Ectodermal cell (in vitro differentiated cells): ENCODE measurements at regions not wholly inside any gene's neighbourhood (a gene's known extent, or its start where the extent isn't known, plus 50 kb on each side); places are given as distances from the start of the nearest gene placed in this dataset.
"Not testable (repeated sequence)": the region's sequence is repeated elsewhere in the genome, so short reads cannot be mapped to it uniquely, and the experiment has no call there.

Experiments used
- H3K27ac ChIP-seq: 2 replicates; pipeline ENCODE4 v1.7.0; 2013; ENCODE audit warnings: mild to moderate bottlenecking, low read depth, low read length; ENCODE audit not compliant: insufficient read depth, poor library complexity, severe bottlenecking
- H3K27me3 ChIP-seq: 2 replicates; pipeline ENCODE4 v1.7.0; 2013; ENCODE audit warnings: mild to moderate bottlenecking, low read length; ENCODE audit not compliant: insufficient read depth, control insufficient read depth, poor library complexity, severe bottlenecking
- H3K36me3 ChIP-seq: one replicate; pipeline ENCODE4 v1.7.0; 2013; ENCODE audit warnings: low read length; ENCODE audit not compliant: control insufficient read depth, insufficient read depth
- H3K4me1 ChIP-seq: one replicate; pipeline ENCODE4 v1.7.0; 2013; ENCODE audit warnings: low read length; ENCODE audit not compliant: control insufficient read depth, insufficient read depth
- H3K4me3 ChIP-seq: 2 replicates; pipeline ENCODE4 v1.7.0; 2013; ENCODE audit warnings: low read depth, low read length, control low read depth; ENCODE audit not compliant: insufficient read depth
- H3K9me3 ChIP-seq: 2 replicates; pipeline ENCODE4 v1.7.0; 2013; ENCODE audit warnings: mild to moderate bottlenecking, low read length, moderate library complexity; ENCODE audit not compliant: control insufficient read depth
- WGBS, 2 experiments: methylation state at CpG; one replicate each; pipeline ENCODE4 v1.1.7; 2013; ENCODE audit warnings: missing lambda C conversion rate in 2 of 2; 5-methylcytosine and 5-hydroxymethylcytosine counted together

DNA sequence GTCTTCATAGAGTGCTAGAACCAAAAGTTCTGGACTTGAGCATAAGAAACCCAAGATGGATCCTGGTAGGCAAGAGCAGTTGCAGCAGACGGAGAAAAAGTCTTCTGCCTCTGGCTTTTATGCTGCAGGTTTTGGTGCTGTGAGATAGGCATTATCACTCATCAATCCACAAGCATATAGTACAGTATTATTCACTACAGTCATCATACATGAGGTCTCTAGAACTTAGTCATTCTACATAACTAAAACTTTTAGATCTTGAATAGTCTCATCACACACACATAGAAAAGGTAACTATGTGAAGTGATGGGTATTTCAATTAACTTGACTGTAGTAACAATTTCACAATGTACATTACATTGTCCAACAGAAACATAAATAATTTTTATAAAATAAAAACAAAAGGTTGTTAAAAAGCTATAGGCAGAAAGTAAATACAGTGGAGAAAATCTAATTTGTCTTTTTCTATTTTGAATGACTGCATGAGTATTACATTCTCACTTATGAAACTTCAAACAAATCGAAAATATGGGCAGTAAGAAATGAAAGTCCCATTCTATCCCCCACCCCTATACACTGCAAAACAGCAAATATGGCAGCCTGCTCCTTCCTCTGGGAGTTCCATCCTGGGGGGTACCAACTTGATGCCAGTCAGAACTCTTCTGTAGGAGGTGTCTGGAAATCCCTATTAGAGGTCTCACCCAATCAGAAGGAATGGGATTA is 534.3 kb upstream of the ACVR2A start:
- no peaks in the 10 kb centered on the region for H3K27me3 ChIP-seq
- no peaks in the 10 kb centered on the region for H3K36me3 ChIP-seq
- 97 to 100% methylated on average over 2 of the region's 2 CpGs for WGBS, 2 experiments
- no peak overlapping the region for H3K4me3 ChIP-seq
- H3K4me1 ChIP-seq = no peaks in the 10 kb centered on the region
- no peak overlapping the region for H3K27ac ChIP-seq
- H3K9me3 ChIP-seq = no peaks in the 10 kb centered on the region

GRCh38 chr2:147297820-147298219 is 547.0 kb upstream of the ACVR2A start:
- H3K4me3 ChIP-seq = no peak overlapping the region
- no peaks in the 10 kb centered on the region for H3K36me3 ChIP-seq
- H3K27ac ChIP-seq = no peak overlapping the region
- no peaks in the 10 kb centered on the region for H3K27me3 ChIP-seq
- no peaks in the 10 kb centered on the region for H3K4me1 ChIP-seq
- whole genome bisulfite sequencing, 2 experiments = 85 to 98% methylated on average over 2 to 3 of the region's 3 CpGs
- no peaks in the 10 kb centered on the region for H3K9me3 ChIP-seq

DNA sequence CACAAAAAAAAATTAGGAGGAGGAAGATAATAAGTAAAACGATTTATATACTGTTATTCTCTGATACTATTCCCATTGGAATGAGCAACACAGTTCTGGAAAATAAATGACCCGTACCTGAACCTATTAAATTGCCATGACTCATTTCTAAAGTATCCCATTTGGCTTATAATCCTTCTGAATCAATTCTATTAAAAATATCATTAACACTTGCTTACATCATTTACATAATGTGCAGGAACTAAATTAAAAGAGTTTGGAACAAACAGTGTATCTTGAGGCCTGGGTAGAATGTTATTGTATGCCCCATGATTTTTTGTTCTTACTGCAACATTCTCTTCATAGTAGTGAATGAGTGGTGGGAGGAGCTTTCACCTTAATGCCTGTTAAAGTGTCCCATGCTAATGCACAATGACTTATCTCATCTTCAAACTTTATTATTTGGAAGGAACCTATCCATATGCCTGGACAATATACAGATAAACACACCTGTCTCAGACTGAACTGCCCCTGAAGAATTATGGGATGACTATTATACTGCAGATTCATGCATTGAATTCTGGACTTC is 549.9 kb upstream of the ACVR2A start:
- whole genome bisulfite sequencing, 2 experiments = 85 to 96% methylated on average over 2 of the region's 2 CpGs
- Histone ChIP-seq H3K9me3 (no peaks in the 10 kb centered on the region), H3K36me3 (no peaks in the 10 kb centered on the region), H3K4me3 (no peak overlapping the region), H3K27me3 (no peaks in the 10 kb centered on the region), H3K4me1 (no peaks in the 10 kb centered on the region), H3K27ac (no peak overlapping the region)

GRCh38 chr2:147293991-147294824 is 550.6 kb upstream of the ACVR2A start:
- Histone ChIP-seq H3K9me3 (no peaks in the 10 kb centered on the region), H3K4me1 (no peaks in the 10 kb centered on the region), H3K36me3 (no peaks in the 10 kb centered on the region), H3K4me3 (no peak overlapping the region), H3K27ac (no peak overlapping the region), H3K27me3 (no peaks in the 10 kb centered on the region)
- 90 to 97% methylated on average over 4 of the region's 4 CpGs for WGBS, 2 experiments

DNA sequence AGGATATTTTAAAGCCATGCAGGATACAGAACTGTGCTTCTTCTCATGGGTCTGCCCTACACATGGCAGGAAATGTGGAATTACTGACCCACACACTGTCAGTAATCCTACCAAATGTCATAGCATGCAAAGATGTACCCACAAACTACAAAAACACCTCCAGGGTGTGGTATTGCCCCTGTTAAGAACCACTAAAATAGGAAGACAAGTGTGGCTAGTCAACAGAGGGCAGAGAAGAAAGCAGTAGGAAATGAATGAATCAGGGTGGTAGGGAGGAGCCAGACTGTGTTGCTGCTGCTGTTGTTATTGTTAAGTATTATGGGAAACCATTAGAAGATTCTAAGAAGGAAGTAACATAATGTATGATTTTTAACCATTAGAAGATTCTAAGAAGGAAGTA is 556.7 kb upstream of the ACVR2A start:
- H3K27me3 ChIP-seq = no peaks in the 10 kb centered on the region
- no peaks in the 10 kb centered on the region for H3K9me3 ChIP-seq
- H3K4me3 ChIP-seq = no peak overlapping the region
- no peaks in the 10 kb centered on the region for H3K4me1 ChIP-seq
- no peak overlapping the region for H3K27ac ChIP-seq
- no peaks in the 10 kb centered on the region for H3K36me3 ChIP-seq

GRCh38 chr2:147275943-147276342 is 568.9 kb upstream of the ACVR2A start:
- WGBS, 2 experiments = 89 to 91% methylated on average over 6 of the region's 6 CpGs
- H3K36me3 ChIP-seq = no peaks in the 10 kb centered on the region
- H3K27ac ChIP-seq = no peak overlapping the region
- H3K4me1 ChIP-seq = no peaks in the 10 kb centered on the region
- H3K4me3 ChIP-seq = no peak overlapping the region
- H3K9me3 ChIP-seq = no peaks in the 10 kb centered on the region
- H3K27me3 ChIP-seq = no peaks in the 10 kb centered on the region

- Histone ChIP-seq H3K4me1 (no peaks in the 10 kb centered on the region), H3K9me3 (peaks cover 2% of the 10 kb centered on the region)
- 88 to 96% methylated on average over 1 of the region's 1 CpG for WGBS, 2 experiments
Observed at GRCh38 chr2:147273628-147274027, 571.2 kb upstream of the ACVR2A start.

DNA sequence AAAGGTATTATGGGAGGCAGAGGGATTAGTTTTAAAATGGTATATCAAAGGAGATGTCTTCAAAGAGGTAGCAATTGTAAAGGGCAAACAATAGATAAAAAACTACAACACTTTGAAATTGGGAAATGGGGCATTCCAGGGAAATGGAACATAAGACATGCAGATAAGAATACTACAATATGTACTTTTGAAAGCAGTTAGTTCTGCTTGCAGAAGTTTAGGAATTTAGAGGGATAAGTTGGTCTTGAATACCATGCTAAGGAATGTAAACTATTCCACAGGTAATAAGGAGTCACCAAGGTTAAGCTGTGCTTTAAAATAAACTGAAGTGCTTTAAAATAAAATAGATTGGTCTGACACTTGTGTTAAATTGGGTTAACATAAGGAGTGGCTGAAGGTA is 571.7 kb upstream of the ACVR2A start:
- Histone ChIP-seq H3K9me3 (peaks cover 2% of the 10 kb centered on the region), H3K27ac (no peak overlapping the region), H3K36me3 (no peaks in the 10 kb centered on the region), H3K27me3 (no peaks in the 10 kb centered on the region), H3K4me1 (no peaks in the 10 kb centered on the region), H3K4me3 (no peak overlapping the region)

More at GRCh38 chr2:147273628-147274027, 571.2 kb upstream of the ACVR2A start:
- Histone ChIP-seq H3K27me3 (no peaks in the 10 kb centered on the region), H3K27ac (no peak overlapping the region), H3K4me3 (no peak overlapping the region), H3K36me3 (no peaks in the 10 kb centered on the region)

DNA sequence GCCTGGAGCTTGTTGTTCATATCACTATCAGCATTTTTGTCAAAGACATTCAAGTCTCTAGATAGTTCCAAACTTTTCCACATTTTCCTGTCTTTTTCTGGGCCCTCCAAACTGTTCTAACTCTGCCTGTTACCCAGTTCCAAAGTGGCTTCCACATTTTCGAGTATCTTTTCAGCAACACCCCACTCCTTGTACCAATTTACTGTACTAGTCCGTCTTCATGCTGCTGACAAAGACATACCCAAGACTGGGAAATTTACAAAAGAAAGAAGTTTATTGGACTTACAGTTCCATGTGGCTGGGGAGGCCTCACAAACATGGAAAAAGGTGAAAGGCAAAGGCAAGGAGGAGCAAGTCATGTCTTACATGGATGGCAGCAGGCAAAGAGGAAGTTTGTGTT is 575.2 kb upstream of the ACVR2A start:
- H3K27ac ChIP-seq, H3K4me3 ChIP-seq, H3K4me1 ChIP-seq, H3K9me3 ChIP-seq, H3K27me3 ChIP-seq, H3K36me3 ChIP-seq: not testable (repeated sequence)
- WGBS, 2 experiments = 89 to 97% methylated on average over 2 of the region's 2 CpGs

- H3K27ac ChIP-seq = no peak overlapping the region
- H3K36me3 ChIP-seq = no peaks in the 10 kb centered on the region
- no peaks in the 10 kb centered on the region for H3K4me1 ChIP-seq
Observed at GRCh38 chr2:147260241-147260640, 584.6 kb upstream of the ACVR2A start.

More at GRCh38 chr2:147260241-147260640, 584.6 kb upstream of the ACVR2A start:
- Histone ChIP-seq H3K4me3 (no peak overlapping the region), H3K27me3 (no peaks in the 10 kb centered on the region), H3K9me3 (no peaks in the 10 kb centered on the region)
